IMR-90 (cell line): ENCODE measurements at regions not wholly inside any gene's neighbourhood (a gene's known extent, or its start where the extent isn't known, plus 50 kb on each side); places are given as distances from the start of the nearest gene placed in this dataset.

Experiments
- ATAC-seq: fragments of 200-7000 bp; cut with Tn5 transposase; 2 replicates; pipeline ENCODE4 v1.9.1; 2020; ENCODE audit warnings: low read depth, mild to moderate bottlenecking, moderate library complexity
- BruUV-seq: library from RNA; stranded (reverse); fragments of 400-500 nt; replicated peaks from 2 replicates; lab custom pipeline; 2021; lab: Mats Ljungman, UMichigan
- CTCF ChIA-PET: fragments of 300-600 bp; formaldehyde crosslinking; extraction: SDS; loops from one replicate; lab custom pipeline; 2021; ENCODE audit warnings: antibody characterized with exemption; lab: Yijun Ruan, JAX
- POLR2A ChIA-PET: fragments of 300-600 bp; sonication (Branson Sonifier 250); formaldehyde crosslinking; loops from one replicate; lab custom pipeline; 2022; ENCODE audit warnings: antibody characterized with exemption; ENCODE audit not compliant: unreplicated experiment; lab: Charles Lee
- DNase-seq: peaks from one replicate; pipeline ENCODE4 v3.0.0; 2013
- H2AFZ ChIP-seq: replicated peaks from 2 replicates; pipeline ENCODE3; 2013; ENCODE audit warnings: low read length, mild to moderate bottlenecking; ENCODE audit not compliant: poor library complexity
- H2AK5ac ChIP-seq: 2 replicates; pipeline ENCODE4 v1.6.1; 2013; ENCODE audit warnings: low read depth, low read length, inconsistent platforms
- H2AK9ac ChIP-seq: replicated peaks from 2 replicates; pipeline ENCODE3; 2013; ENCODE audit warnings: mild to moderate bottlenecking, low read depth, low read length, moderate library complexity; ENCODE audit not compliant: poor library complexity
- H2BK120ac ChIP-seq: 2 replicates; pipeline ENCODE4 v1.6.1; 2013; ENCODE audit warnings: low read depth, low read length, inconsistent platforms
- H2BK15ac ChIP-seq: 3 replicates; pipeline ENCODE4 v1.6.1; 2013; ENCODE audit warnings: low read depth, low read length, inconsistent platforms
- H2BK20ac ChIP-seq: 2 replicates; pipeline ENCODE4 v1.6.1; 2013; ENCODE audit warnings: low read depth, mild to moderate bottlenecking, inconsistent platforms, low read length, moderate library complexity
- H2BK5ac ChIP-seq: 2 replicates; pipeline ENCODE4 v1.6.1; 2013; ENCODE audit warnings: mild to moderate bottlenecking, low read depth, low read length, inconsistent platforms; ENCODE audit not compliant: poor library complexity, severe bottlenecking
- H3K14ac ChIP-seq: replicated peaks from 2 replicates; pipeline ENCODE4 v1.6.1; 2013; ENCODE audit warnings: low read depth, low read length, inconsistent platforms
- H3K18ac ChIP-seq: 2 replicates; pipeline ENCODE4 v1.6.1; 2013; ENCODE audit warnings: low read depth, low read length, control low read depth
- H3K23ac ChIP-seq: 2 replicates; pipeline ENCODE4 v1.6.1; 2013; ENCODE audit warnings: low read depth, low read length, inconsistent platforms
- H3K27ac ChIP-seq: 2 replicates; pipeline ENCODE4 v1.5.1; 2013; ENCODE audit warnings: mild to moderate bottlenecking, control low read depth, low read length; ENCODE audit not compliant: insufficient read depth
- H3K27me3 ChIP-seq: 2 replicates; pipeline ENCODE4 v1.6.1; 2013; ENCODE audit warnings: low read length; ENCODE audit not compliant: control insufficient read depth, insufficient read depth
- H3K36me3 ChIP-seq: 2 replicates; pipeline ENCODE4 v1.6.1; 2013; ENCODE audit warnings: low read length, mixed read lengths; ENCODE audit not compliant: control insufficient read depth, insufficient read depth
- H3K4ac ChIP-seq: 2 replicates; pipeline ENCODE4 v1.6.1; 2013; ENCODE audit warnings: low read depth, low read length, inconsistent platforms
- H3K4me1 ChIP-seq: 2 replicates; pipeline ENCODE4 v1.6.1; 2013; ENCODE audit warnings: low read length, mixed read lengths; ENCODE audit not compliant: control insufficient read depth, insufficient read depth
- H3K4me2 ChIP-seq: 2 replicates; pipeline ENCODE4 v1.6.1; 2013; ENCODE audit warnings: low read depth, mild to moderate bottlenecking, control low read depth, low read length, moderate library complexity
- H3K4me3 ChIP-seq: 2 replicates; pipeline ENCODE4 v1.5.1; 2013; ENCODE audit warnings: low read depth, mild to moderate bottlenecking, control low read depth, low read length, moderate library complexity; ENCODE audit not compliant: insufficient read depth
- H3K56ac ChIP-seq: 2 replicates; pipeline ENCODE4 v1.6.1; 2013; ENCODE audit warnings: low read length, inconsistent platforms; ENCODE audit not compliant: insufficient read depth; ENCODE audit errors: extremely low read depth
- H3K79me1 ChIP-seq, 2 experiments: 2 replicates each; pipeline ENCODE4 v1.6.1; 2013; ENCODE audit warnings: low read length in 2 of 2, inconsistent platforms in 1 of 2, low read depth in 1 of 2
- H3K9ac ChIP-seq: 2 replicates; pipeline ENCODE4 v1.6.1; 2013; ENCODE audit warnings: low read depth, low read length, control low read depth
- H3K9me1 ChIP-seq: 2 replicates; pipeline ENCODE4 v1.6.1; 2013; ENCODE audit warnings: low read length, inconsistent platforms; ENCODE audit not compliant: insufficient read depth
- H3K9me3 ChIP-seq: 2 replicates; pipeline ENCODE4 v1.6.1; 2013; ENCODE audit warnings: low read length; ENCODE audit not compliant: control insufficient read depth, insufficient read depth
- H4K20me1 ChIP-seq: 2 replicates; pipeline ENCODE4 v1.6.1; 2013; ENCODE audit warnings: low read length, inconsistent platforms; ENCODE audit not compliant: insufficient read depth
- H4K5ac ChIP-seq: 2 replicates; pipeline ENCODE4 v1.6.1; 2013; ENCODE audit warnings: mild to moderate bottlenecking, low read depth, low read length, control low read depth
- H4K8ac ChIP-seq, 2 experiments: 2 replicates each; pipeline ENCODE4 v1.6.1; 2013; ENCODE audit warnings: low read depth in 2 of 2, low read length in 2 of 2, control low read depth in 1 of 2, inconsistent platforms in 1 of 2
- H4K91ac ChIP-seq: 2 replicates; pipeline ENCODE4 v1.6.1; 2013; ENCODE audit warnings: low read depth, low read length, inconsistent platforms; ENCODE audit not compliant: insufficient read depth
- MAFK ChIP-seq: IDR thresholded peaks from 2 replicates; pipeline ENCODE4 v1.6.1; 2012; ENCODE audit warnings: low read depth, low read length, improper control_type of control experiment
- NFE2L2 ChIP-seq: fragments of 150-350 bp; IDR thresholded peaks from 2 replicates; pipeline ENCODE4 v1.6.1; 2016; ENCODE audit warnings: low read depth, mild to moderate bottlenecking, low read length
- RCOR1 ChIP-seq: IDR thresholded peaks from 2 replicates; pipeline ENCODE4 v1.6.1; 2012; ENCODE audit warnings: mild to moderate bottlenecking, low read length, improper control_type of control experiment; ENCODE audit not compliant: insufficient replicate concordance
- WGBS, 2 experiments: methylation state at CpG; one replicate each; pipeline versions ENCODE4 v1.1.5 to v1.1.7; 2013; ENCODE audit warnings: missing lambda C conversion rate in 2 of 2; ENCODE audit not compliant: insufficient read length in 1 of 2; ENCODE audit errors: extremely low coverage in 2 of 2; 5-methylcytosine and 5-hydroxymethylcytosine counted together
- dilution Hi-C: fragments of 300-500 bp; cut with HindIII; formaldehyde crosslinking; loops from one replicate; pipeline ENCODE4 v1.14.3; 2018; ENCODE audit warnings: low sequenced_read_pairs; ENCODE audit not compliant: unreplicated experiment
- in situ Hi-C: fragments of 300-500 bp; cut with MboI; formaldehyde crosslinking; loops from 3 replicates; pipeline ENCODE4 v1.14.3; 2019; ENCODE audit warnings: low sequenced_read_pairs, inconsistent platforms, mixed read lengths
- intact Hi-C: fragments of 100-400 bp; cut with micrococcal nuclease; formaldehyde crosslinking; loops from 2 replicates; pipeline ENCODE4 v1.10.0; 2022

DNA sequence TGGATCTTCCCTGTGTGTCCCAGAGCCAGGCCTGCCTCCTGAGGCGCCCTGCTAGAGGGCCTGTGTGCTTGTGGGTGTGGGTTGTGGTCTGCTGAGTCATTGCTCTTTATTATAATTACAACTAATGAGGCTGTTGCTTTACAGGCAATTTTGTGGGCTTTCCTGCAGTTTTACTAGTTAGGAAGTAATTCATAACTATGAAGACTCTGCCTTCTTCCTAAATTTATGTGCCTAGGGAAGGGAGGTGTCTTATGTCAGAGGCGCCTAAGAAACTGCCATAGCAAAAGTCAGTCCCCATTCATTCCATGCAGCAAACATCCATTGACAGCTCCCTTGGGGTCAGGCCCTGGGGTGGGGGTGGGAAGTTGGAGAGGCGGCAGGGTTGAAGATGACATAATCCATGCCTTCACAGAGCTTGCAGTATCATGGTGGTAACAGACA, 359.2 kb downstream of the IDS start:
- dilution Hi-C loops (no loop called here), in situ Hi-C loops (no loop called here), intact Hi-C loops (no loop called here)
- no peak overlapping the region for H3K4ac ChIP-seq
- H3K9me3 ChIP-seq, result peaks cover 5% of the 10 kb centered on the region; the same call in 1 of the 2 replicates
- H3K27me3 ChIP-seq, result no peaks in the 10 kb centered on the region
- no peak for TF ChIP-seq RCOR1
- no peak for TF ChIP-seq NFE2L2
- TF ChIP-seq MAFK, result no peak
- H4K8ac ChIP-seq, result no peak overlapping the region
- no peak overlapping the region for H2BK120ac ChIP-seq
- no peak overlapping the region for H2BK20ac ChIP-seq
- H4K91ac ChIP-seq, result no peak overlapping the region
- H3K4me1 ChIP-seq, result no peaks in the 10 kb centered on the region
- no TSS peak for BruUV-seq
- no peak overlapping the region for H3K27ac ChIP-seq
- H4K5ac ChIP-seq, result no peak overlapping the region
- no peaks in the 10 kb centered on the region for H4K20me1 ChIP-seq
- no peaks in the 10 kb centered on the region for H3K36me3 ChIP-seq
- no peak overlapping the region for H3K56ac ChIP-seq
- no peak overlapping the region for H3K9ac ChIP-seq
- H3K18ac ChIP-seq, result no peak overlapping the region
- no peak overlapping the region for H3K23ac ChIP-seq
- no peaks in the 10 kb centered on the region for H3K9me1 ChIP-seq
- H2AK5ac ChIP-seq, result no peak overlapping the region
- H2BK5ac ChIP-seq, result no peak overlapping the region
- no peaks in the 10 kb centered on the region for H3K79me1 ChIP-seq
- WGBS, 2 experiments, result no CpG with 5 or more reads among the region's 3 CpGs
- H2AFZ ChIP-seq, result no peak overlapping the region
- H3K4me2 ChIP-seq, result no peak overlapping the region
- H3K4me3 ChIP-seq, result no peak overlapping the region
- DNase-seq (no peak), ATAC-seq (no peak)
- H3K14ac ChIP-seq, result no peak overlapping the region
- CTCF ChIA-PET, result interaction anchor here (0.6 kb wide), 1 partner anchor 1710 kb away, joined by 3 read pairs; no protein-coding TSS in a partner anchor
- POLR2A ChIA-PET, result no interaction called here
- H2BK15ac ChIP-seq, result no peak overlapping the region
- H2AK9ac ChIP-seq, result no peak overlapping the region
